GM12873 (cell line): ENCODE measurements at regions not wholly inside any gene's neighbourhood (a gene's known extent, or its start where the extent isn't known, plus 50 kb on each side); places are given as distances from the start of the nearest gene placed in this dataset.

ENCODE experiments used
- TF ChIP-seq, protein P1 (sequence below): IDR thresholded peaks from 2 replicates; pipeline ENCODE4 v1.5.1; 2012; ENCODE audit warnings: low read depth, mild to moderate bottlenecking, moderate library complexity, low read length, control low read depth; ENCODE audit not compliant: insufficient read depth; ENCODE audit errors: missing control alignments

GRCh38 chr11:37786214-37786755 lies 1188.2 kb upstream of the RAG2 start:
- TF ChIP-seq, protein P1, sequence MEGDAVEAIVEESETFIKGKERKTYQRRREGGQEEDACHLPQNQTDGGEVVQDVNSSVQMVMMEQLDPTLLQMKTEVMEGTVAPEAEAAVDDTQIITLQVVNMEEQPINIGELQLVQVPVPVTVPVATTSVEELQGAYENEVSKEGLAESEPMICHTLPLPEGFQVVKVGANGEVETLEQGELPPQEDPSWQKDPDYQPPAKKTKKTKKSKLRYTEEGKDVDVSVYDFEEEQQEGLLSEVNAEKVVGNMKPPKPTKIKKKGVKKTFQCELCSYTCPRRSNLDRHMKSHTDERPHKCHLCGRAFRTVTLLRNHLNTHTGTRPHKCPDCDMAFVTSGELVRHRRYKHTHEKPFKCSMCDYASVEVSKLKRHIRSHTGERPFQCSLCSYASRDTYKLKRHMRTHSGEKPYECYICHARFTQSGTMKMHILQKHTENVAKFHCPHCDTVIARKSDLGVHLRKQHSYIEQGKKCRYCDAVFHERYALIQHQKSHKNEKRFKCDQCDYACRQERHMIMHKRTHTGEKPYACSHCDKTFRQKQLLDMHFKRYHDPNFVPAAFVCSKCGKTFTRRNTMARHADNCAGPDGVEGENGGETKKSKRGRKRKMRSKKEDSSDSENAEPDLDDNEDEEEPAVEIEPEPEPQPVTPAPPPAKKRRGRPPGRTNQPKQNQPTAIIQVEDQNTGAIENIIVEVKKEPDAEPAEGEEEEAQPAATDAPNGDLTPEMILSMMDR, result no peak

DNA sequence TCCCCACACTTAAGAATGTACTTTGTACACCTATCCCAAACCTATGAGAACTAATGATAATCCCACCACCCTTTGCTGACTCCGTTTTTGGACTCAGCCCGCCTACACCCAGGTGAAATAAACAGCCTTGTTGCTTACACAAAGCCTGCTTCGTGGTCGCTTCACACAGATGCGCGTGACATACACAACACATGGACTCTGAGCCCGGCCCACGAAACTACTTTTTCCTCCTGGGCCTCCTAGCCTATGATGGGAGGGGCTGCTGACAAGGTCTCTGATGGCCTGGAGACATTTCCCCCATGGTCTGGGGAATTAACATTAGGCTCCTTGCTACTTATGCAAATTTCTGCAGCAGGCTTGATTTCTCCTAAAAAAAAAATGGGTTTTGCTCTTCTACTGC lies 1176.4 kb upstream of the RAG2 start:
- TF ChIP-seq, protein P1, result no peak

DNA sequence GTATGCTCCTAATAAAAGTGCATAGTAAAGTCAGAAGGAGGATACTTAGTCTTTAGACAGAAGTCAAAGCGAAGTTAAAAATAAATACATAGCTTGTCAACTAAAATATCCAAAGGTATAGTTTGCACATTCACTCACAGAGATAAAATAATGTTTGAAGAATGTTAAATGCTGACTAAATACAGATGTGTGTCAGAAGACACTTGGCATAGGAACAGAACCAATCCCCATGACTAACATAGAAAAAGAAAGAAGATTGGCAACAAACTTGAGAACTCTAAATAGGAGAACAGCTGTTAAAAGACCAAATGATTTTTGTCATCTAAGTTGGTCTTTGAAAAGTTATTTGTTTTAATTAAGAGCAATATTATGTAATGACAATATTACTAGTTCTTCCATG lies 1172.1 kb upstream of the RAG2 start:
- TF ChIP-seq, protein P1, result no peak

DNA sequence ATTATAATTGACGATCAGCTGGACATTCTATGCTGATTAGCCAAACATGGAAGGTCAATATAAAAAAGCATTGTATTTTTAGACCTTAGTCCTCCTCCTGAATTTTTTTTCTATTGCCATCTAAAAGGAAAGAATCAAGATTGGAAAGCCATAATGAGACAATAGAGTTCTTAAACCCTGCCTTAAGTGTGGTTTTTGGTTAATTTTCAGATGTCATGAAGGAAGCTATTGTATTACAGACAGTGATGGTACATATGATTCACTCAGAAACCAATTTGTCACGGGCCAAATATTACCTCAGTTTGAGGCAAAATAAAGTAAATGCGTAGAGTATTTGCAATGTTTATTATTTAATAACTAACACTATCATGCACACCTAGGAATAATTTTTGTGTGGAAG lies 1164.0 kb upstream of the RAG2 start:
- TF ChIP-seq, protein P1, result no peak

- TF ChIP-seq, protein P1, result no peak
These were observed 1157.5 kb upstream of the RAG2 start for GRCh38 chr11:37755521-37755920.

DNA sequence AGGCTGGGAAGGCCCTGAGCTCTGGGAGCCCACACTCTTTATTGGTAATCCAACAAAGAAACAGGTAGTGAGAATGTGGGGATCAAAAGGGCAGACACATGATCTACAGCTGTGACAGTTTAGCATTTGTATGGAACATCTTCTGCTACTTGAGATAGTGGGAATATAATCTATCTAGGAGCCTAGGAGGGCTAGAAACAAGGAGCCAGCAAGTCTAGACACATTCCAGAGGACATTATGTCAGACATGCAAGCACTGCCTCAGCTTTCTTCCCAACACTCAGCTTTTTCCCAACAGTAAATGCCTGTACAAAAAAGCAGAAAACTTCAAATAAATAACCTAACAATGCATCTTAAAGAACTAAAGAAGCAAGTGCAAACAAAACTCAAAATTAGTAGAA lies 1150.6 kb upstream of the RAG2 start:
- TF ChIP-seq, protein P1, result no peak

GRCh38 chr11:37747121-37747520 lies 1149.1 kb upstream of the RAG2 start:
- TF ChIP-seq, protein P1, result no peak
